Brain microvascular endothelial cell (primary cell): ENCODE measurements at regions not wholly inside any gene's neighbourhood (a gene's known extent, or its start where the extent isn't known, plus 50 kb on each side); places are given as distances from the start of the nearest gene placed in this dataset.

Source experiments
- DNase-seq: peaks from one replicate; pipeline ENCODE4 v3.0.0-alpha.2; 2020
- H3K27ac ChIP-seq: fragments of 250-450 bp; sonication (Bioruptor Pico); 2 replicates; pipeline ENCODE4 v1.5.1; 2020; ENCODE audit warnings: mild to moderate bottlenecking, moderate library complexity
- H3K27me3 ChIP-seq: fragments of 250-450 bp; sonication (Bioruptor Pico); replicated peaks from 2 replicates; pipeline ENCODE4 v1.5.1; 2020; ENCODE audit warnings: mild to moderate bottlenecking
- H3K36me3 ChIP-seq: fragments of 250-450 bp; sonication (Bioruptor Pico); replicated peaks from 2 replicates; pipeline ENCODE4 v1.5.1; 2020; ENCODE audit warnings: mild to moderate bottlenecking
- H3K4me3 ChIP-seq: 2 replicates; pipeline ENCODE4 v1.5.1; 2011; ENCODE audit warnings: low read depth, mild to moderate bottlenecking, control low read depth, low read length, moderate library complexity
- CTCF ChIP-seq: IDR thresholded peaks from 2 replicates; pipeline ENCODE4 v1.5.1; 2011; ENCODE audit warnings: low read depth, mild to moderate bottlenecking, moderate library complexity, low read length, control low read depth, inconsistent platforms; ENCODE audit errors: missing control alignments
- in situ Hi-C: cut with HindIII; loops from 2 replicates; pipeline ENCODE4 v1.10.0; 2017; ENCODE audit warnings: low sequenced_read_pairs, low pct_ligation_motif_present

GRCh38 chr19:31503211-31503610, 154.0 kb upstream of the TSHZ3 start:
- H3K27me3 ChIP-seq = no peaks in the 10 kb centered on the region
- no peak for DNase-seq
- in situ Hi-C loops = no loop called here
- no peak for TF ChIP-seq CTCF
- H3K36me3 ChIP-seq = no peaks in the 10 kb centered on the region
- H3K4me3 ChIP-seq = no peak overlapping the region
- no peak overlapping the region for H3K27ac ChIP-seq

DNA sequence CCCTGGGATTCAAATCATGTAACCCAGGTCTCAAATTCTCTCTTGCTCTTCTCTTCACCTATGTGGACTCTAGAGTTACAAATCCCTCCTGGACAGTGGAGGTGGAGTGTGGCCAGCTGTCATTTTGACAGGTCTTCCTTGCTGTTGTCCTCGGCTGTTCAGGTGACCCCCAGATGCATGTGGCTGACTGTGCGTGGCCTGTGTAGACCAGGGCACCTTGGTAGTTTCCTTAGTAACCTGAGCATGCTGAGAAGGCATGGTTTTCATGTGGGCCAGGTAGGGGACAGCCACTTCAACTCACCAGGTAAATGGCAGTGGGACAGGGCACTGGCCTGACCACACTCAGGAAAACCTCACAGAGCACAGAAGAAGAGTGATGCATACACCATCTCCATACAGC, 155.0 kb upstream of the TSHZ3 start:
- in situ Hi-C loops = no loop called here
- no peak for TF ChIP-seq CTCF
- DNase-seq = no peak
- Histone ChIP-seq H3K36me3 (no peaks in the 10 kb centered on the region), H3K27ac (no peak overlapping the region), H3K4me3 (no peak overlapping the region), H3K27me3 (no peaks in the 10 kb centered on the region)

DNA sequence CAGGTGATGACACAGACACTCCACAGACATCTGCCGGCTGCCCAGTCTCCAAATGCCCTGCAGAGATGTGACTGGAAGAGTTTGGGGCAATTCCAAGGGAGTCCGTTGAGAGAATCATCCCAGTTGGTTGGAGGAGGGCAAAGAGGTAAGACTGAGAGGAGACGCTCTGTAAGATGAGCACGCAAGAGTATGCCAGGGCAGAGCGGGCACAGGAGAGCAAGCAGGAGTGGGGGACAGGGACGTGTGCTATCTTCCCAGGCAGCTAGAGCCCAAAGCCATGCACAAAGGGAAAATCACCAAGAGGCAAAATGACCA, 156.3 kb upstream of the TSHZ3 start:
- in situ Hi-C loops = no loop called here
- no peak for DNase-seq
- H3K27me3 ChIP-seq = no peaks in the 10 kb centered on the region
- H3K27ac ChIP-seq = no peak overlapping the region
- H3K4me3 ChIP-seq = no peak overlapping the region
- no peaks in the 10 kb centered on the region for H3K36me3 ChIP-seq
- TF ChIP-seq CTCF = no peak

- Histone ChIP-seq H3K27ac (no peak overlapping the region), H3K4me3 (no peak overlapping the region), H3K27me3 (no peaks in the 10 kb centered on the region), H3K36me3 (no peaks in the 10 kb centered on the region)
- in situ Hi-C loops = no loop called here
- no peak for DNase-seq
- no peak for TF ChIP-seq CTCF
These were observed 156.9 kb upstream of the TSHZ3 start for GRCh38 chr19:31506102-31506501.

GRCh38 chr19:31510635-31511034, 161.4 kb upstream of the TSHZ3 start:
- DNase-seq = no peak
- in situ Hi-C loops = no loop called here
- Histone ChIP-seq H3K27me3 (no peaks in the 10 kb centered on the region), H3K27ac (no peak overlapping the region), H3K36me3 (no peaks in the 10 kb centered on the region), H3K4me3 (no peak overlapping the region)
- TF ChIP-seq CTCF = no peak

DNA sequence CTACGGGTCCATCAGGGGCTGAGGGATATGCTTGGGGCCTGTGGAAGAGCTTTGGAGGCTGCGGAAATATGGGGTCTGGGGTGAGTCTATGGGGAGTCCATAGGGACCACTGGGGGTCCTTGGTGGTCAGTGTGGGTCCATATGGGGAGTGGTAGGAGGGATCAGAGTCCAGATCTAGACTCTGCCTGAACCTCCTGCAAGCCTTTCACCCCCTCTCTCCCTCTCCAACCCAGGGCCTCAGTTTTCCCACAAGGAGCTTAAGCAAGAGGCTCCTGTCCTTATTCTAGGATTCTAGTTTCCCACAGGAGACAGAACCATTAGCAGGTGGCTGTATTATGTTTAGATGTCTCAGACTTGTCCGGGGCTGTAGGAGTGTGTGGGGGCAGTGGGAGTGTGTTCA, 161.9 kb upstream of the TSHZ3 start:
- TF ChIP-seq CTCF = no peak
- in situ Hi-C loops = no loop called here
- DNase-seq = no peak
- H3K27me3 ChIP-seq = no peaks in the 10 kb centered on the region
- H3K4me3 ChIP-seq = no peak overlapping the region
- H3K36me3 ChIP-seq = no peaks in the 10 kb centered on the region
- no peak overlapping the region for H3K27ac ChIP-seq
